ENCODE measurements at regions not wholly inside any gene's neighbourhood (a gene's known extent, or its start where the extent isn't known, plus 50 kb on each side); places are given as distances from the start of the nearest gene placed in this dataset.

DNA sequence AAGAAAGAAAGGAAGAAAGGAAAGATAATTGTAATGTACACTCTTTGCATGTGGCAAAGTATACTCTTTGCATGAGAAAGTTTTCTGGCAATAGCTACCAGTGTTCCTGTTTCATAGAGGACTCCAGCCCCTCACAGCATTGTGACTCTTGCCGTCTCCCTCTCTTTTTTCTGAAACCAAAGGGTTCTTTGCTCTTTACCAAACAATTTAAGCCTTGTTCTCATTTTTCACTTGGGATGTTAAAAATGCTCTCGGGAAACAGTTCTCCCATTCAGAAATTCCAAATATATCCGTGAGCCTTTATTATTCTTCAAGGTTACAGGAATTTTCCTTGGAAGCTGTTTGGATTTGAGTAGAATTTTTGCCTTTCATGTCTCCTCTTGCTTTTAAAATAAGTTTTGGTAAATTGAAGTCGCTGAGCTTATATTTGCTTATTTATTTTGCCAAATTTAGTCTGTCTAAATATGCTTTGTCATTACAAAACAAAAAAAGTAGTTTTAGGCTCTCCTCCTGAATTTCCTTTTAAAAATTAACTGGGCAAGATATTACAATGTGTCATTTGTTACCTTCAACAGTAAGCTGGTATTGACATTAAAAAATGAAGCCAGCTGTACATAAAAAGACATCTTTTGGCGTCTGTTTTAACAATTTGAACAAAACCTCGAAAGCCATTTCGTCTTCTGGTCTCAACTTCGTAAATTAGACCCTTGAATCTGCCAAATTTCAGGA lies 103.8 kb upstream of the ARMC2 start:
- TF ChIP-seq CTCF (IDR thresholded peaks at IDR 0.05) (no peak), POLR2A (IDR thresholded peaks at IDR 0.05) (no peak), POLR2AphosphoS5 (IDR thresholded peaks at IDR 0.05) (no peak), EP300 (IDR thresholded peaks at IDR 0.05; ENCODE audit: low read depth) (no peak)

All from transverse colon (tissue), 4 donors.